Thyroid gland (tissue), 4 donors: ENCODE measurements at regions not wholly inside any gene's neighbourhood (a gene's known extent, or its start where the extent isn't known, plus 50 kb on each side); places are given as distances from the start of the nearest gene placed in this dataset.
A peak's percentile ranks its signal among the peaks of the same experiment; 100 is the strongest.

Experiments
- DNase-seq, 2 donors: peaks; one replicate each; pipeline ENCODE4 v3.0.0-alpha.2; 2019
- H3K27ac ChIP-seq, 3 donors: fragments of 200-600 bp; sonication (generic); 1 replicate in 2 of 3; 2 replicates in 1 of 3; pipeline ENCODE4 v1.5.1; 2016 to 2019; ENCODE audit warnings: mild to moderate bottlenecking in 1 of 3, moderate library complexity in 1 of 3
- H3K27me3 ChIP-seq: fragments of 200-600 bp; sonication (generic); one replicate; pipeline ENCODE4 v1.5.1; 2019
- H3K36me3 ChIP-seq, 2 donors: fragments of 200-600 bp; sonication (generic); one replicate each; pipeline ENCODE4 v1.5.1; 2016 to 2019
- H3K4me1 ChIP-seq, 2 donors: fragments of 200-600 bp; sonication (generic); one replicate each; pipeline ENCODE4 v1.5.1; 2017 to 2019
- H3K4me3 ChIP-seq, 3 donors: fragments of 200-600 bp; sonication (generic); replicated peaks in 1 of 3; 1 replicate in 2 of 3; 2 replicates in 1 of 3; pipeline ENCODE4 v1.5.1; 2016; ENCODE audit warnings: mild to moderate bottlenecking in 1 of 3
- H3K9me3 ChIP-seq: fragments of 200-600 bp; sonication (generic); one replicate; pipeline ENCODE4 v1.5.1; 2017
- CTCF ChIP-seq, 6 experiments: fragments of 200-600 bp in 3 of 6; fragments of 450-650 bp in 3 of 6; sonication (generic) in 3 of 6; IDR thresholded peaks; one replicate each; pipeline ENCODE4 v1.5.1; 2016 to 2019; ENCODE audit warnings: antibody characterized with exemption in 6 of 6, mild to moderate bottlenecking in 2 of 6, inconsistent platforms in 1 of 6, moderate library complexity in 1 of 6
- POLR2A ChIP-seq, 2 donors: fragments of 450-650 bp; IDR thresholded peaks; one replicate each; pipeline ENCODE4 v1.6.1; 2017; ENCODE audit warnings: antibody characterized with exemption in 2 of 2, mild to moderate bottlenecking in 2 of 2, moderate library complexity in 1 of 2
- WGBS, 2 donors: methylation state at CpG; one replicate each; pipeline ENCODE4 v1.1.5; 2017; 5-methylcytosine and 5-hydroxymethylcytosine counted together
- intact Hi-C: fragments of 100-400 bp; cut with DNase I; formaldehyde crosslinking; loops from one replicate; pipeline ENCODE4 v1.15.1; 2023

DNA sequence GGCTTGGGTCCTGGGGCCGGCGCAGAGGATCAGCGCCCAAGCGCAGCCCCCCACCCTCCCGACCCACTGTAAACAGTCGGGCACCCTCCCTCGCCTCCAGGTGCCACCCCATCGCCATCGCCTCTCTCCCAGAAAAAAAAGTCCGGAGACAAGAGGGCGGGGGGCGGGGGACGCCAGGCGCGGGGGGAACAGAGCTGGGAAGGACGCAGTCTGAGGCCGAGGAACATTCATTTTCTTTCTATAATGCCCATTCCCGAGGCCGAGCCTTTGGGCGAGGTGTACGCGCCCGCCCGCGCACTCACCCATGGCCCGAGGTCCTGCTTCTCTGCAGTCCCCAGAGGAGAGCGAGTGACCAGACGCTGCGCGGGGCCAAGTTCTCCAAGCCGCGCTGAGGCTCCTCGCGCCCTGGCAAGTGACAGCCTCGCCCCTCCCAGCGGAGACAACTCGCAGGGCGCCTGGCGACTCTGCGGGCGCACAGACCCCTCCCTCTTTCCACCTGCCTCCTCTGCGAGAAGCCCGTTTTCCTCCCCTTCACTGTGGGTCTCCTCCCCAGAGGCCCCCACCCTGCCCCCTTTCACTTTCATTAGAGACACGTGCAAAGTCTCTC lies 63.5 kb upstream of the WDR17 start:
- H3K27me3 ChIP-seq: no peaks in the 10 kb centered on the region
- peaks cover 0 to 6% of the 10 kb centered on the region in 2 donors for H3K4me1 ChIP-seq
- intact Hi-C loops: no loop called here
- peak overlapping the region; percentile 45 to 64 (median 53) for H3K4me3 ChIP-seq
- no peaks in the 10 kb centered on the region for H3K36me3 ChIP-seq
- H3K9me3 ChIP-seq: no peaks in the 10 kb centered on the region
- peak in 1 of 2 donors; percentile 50 for TF ChIP-seq POLR2A (IDR thresholded peaks at IDR 0.05)
- no peak for TF ChIP-seq CTCF (IDR thresholded peaks at IDR 0.05)
- 1% methylated on average over 29 to 40 of the region's 44 CpGs for WGBS, 2 donors
- peak overlapping the region in 2 of 3 donors; percentile 28 to 66 for H3K27ac ChIP-seq
- DNase-seq: peak; percentile 71

DNA sequence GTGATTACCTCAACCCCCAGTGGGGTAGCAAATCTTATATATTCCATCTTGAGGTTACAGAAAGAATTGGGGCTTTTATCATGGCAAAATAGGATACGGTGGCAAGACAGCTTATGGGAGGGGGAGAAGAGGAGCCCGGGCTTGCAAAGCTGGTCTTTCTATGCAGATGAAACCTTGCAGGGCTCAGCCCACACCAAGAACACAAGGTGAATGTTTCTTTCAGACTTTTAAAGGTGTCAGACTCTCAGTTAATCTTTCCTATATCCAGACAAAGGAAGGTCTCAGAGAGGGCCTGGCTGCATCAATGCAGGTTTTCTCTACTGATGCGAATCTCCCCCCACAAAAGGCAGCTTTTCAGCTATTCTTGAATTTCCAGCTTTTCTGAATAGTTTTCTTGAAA lies 59.9 kb upstream of the WDR17 start:
- TF ChIP-seq POLR2A (IDR thresholded peaks at IDR 0.05): no peak
- TF ChIP-seq CTCF (IDR thresholded peaks at IDR 0.05): no peak
- Histone ChIP-seq H3K27me3 (no peaks in the 10 kb centered on the region), H3K9me3 (no peaks in the 10 kb centered on the region), H3K36me3 (no peaks in the 10 kb centered on the region), H3K4me1 (peaks cover 0 to 3% of the 10 kb centered on the region in 2 donors), H3K4me3 (no peak overlapping the region), H3K27ac (no peak overlapping the region)
- WGBS, 2 donors: 64 to 82% methylated on average over 3 of the region's 3 CpGs
- intact Hi-C loops: no loop called here
- no peak for DNase-seq

GRCh38 chr4:176009254-176009653 lies 56.4 kb upstream of the WDR17 start:
- 85 to 98% methylated on average over 2 of the region's 2 CpGs for WGBS, 2 donors
- no peak overlapping the region for H3K27ac ChIP-seq

GRCh38 chr4:176011529-176011928 lies 54.1 kb upstream of the WDR17 start:
- TF ChIP-seq POLR2A (IDR thresholded peaks at IDR 0.05) (no peak), CTCF (IDR thresholded peaks at IDR 0.05) (no peak)
- intact Hi-C loops: no loop called here
- H3K9me3 ChIP-seq: no peaks in the 10 kb centered on the region
- 58 to 70% methylated on average over 2 of the region's 2 CpGs for WGBS, 2 donors
- no peak overlapping the region for H3K4me3 ChIP-seq
- H3K27ac ChIP-seq: no peak overlapping the region
- H3K4me1 ChIP-seq: no peaks in the 10 kb centered on the region
- no peak for DNase-seq
- H3K27me3 ChIP-seq: no peaks in the 10 kb centered on the region
- no peaks in the 10 kb centered on the region for H3K36me3 ChIP-seq

More at GRCh38 chr4:176009254-176009653, 56.4 kb upstream of the WDR17 start:
- H3K36me3 ChIP-seq: no peaks in the 10 kb centered on the region
- intact Hi-C loops: no loop called here
- no peaks in the 10 kb centered on the region for H3K27me3 ChIP-seq
- no peak for TF ChIP-seq CTCF (IDR thresholded peaks at IDR 0.05)
- no peak for TF ChIP-seq POLR2A (IDR thresholded peaks at IDR 0.05)
- H3K4me3 ChIP-seq: no peak overlapping the region
- H3K4me1 ChIP-seq: no peaks in the 10 kb centered on the region
- H3K9me3 ChIP-seq: no peaks in the 10 kb centered on the region
- DNase-seq: no peak

GRCh38 chr4:176013476-176014247 lies 52.0 kb upstream of the WDR17 start:
- Histone ChIP-seq H3K9me3 (no peaks in the 10 kb centered on the region), H3K4me3 (no peak overlapping the region), H3K27me3 (no peaks in the 10 kb centered on the region), H3K27ac (no peak overlapping the region), H3K4me1 (no peaks in the 10 kb centered on the region), H3K36me3 (no peaks in the 10 kb centered on the region)
- 83 to 86% methylated on average over 8 of the region's 8 CpGs for WGBS, 2 donors
- TF ChIP-seq CTCF (IDR thresholded peaks at IDR 0.05) (no peak), POLR2A (IDR thresholded peaks at IDR 0.05) (no peak)
- intact Hi-C loops: no loop called here
- DNase-seq: no peak
